Astrocyte (in vitro differentiated cells and primary cell): ENCODE measurements at regions not wholly inside any gene's neighbourhood (a gene's known extent, or its start where the extent isn't known, plus 50 kb on each side); places are given as distances from the start of the nearest gene placed in this dataset.

Experiments used
- DNase-seq: peaks from one replicate; pipeline ENCODE4 v3.0.0-alpha.2; 2010; ENCODE audit warnings: low read depth
- FAIRE-seq: peaks from 2 replicates; lab custom pipeline; 2011; peaks lifted over from hg19 to GRCh38; lab: Jason Lieb, UNC
- H2AFZ ChIP-seq: 2 replicates; pipeline ENCODE4 v1.6.0; 2012; ENCODE audit warnings: low read depth, low read length, inconsistent platforms
- H3K27ac ChIP-seq: 2 replicates; pipeline ENCODE4 v1.5.1; 2011; ENCODE audit warnings: low read depth, low read length, inconsistent platforms
- H3K27me3 ChIP-seq: 2 replicates; pipeline ENCODE4 v1.6.0; 2011; ENCODE audit warnings: low read length, inconsistent platforms; ENCODE audit not compliant: insufficient read depth
- H3K36me3 ChIP-seq: 2 replicates; pipeline ENCODE4 v1.5.1; 2011; ENCODE audit warnings: low read length, inconsistent platforms; ENCODE audit not compliant: insufficient read depth
- H3K4me1 ChIP-seq: 2 replicates; pipeline ENCODE4 v1.5.1; 2011; ENCODE audit warnings: low read length, inconsistent platforms; ENCODE audit not compliant: insufficient read depth
- H3K4me2 ChIP-seq: 2 replicates; pipeline ENCODE4 v1.6.0; 2012; ENCODE audit warnings: low read length, inconsistent platforms
- H3K4me3 ChIP-seq: 2 replicates; pipeline ENCODE4 v1.5.1; 2011; ENCODE audit warnings: low read depth, mild to moderate bottlenecking, low read length, inconsistent platforms; ENCODE audit not compliant: insufficient read depth
- H3K79me2 ChIP-seq: 2 replicates; pipeline ENCODE4 v1.6.0; 2012; ENCODE audit warnings: mild to moderate bottlenecking, low read length, inconsistent platforms; ENCODE audit not compliant: insufficient read depth
- H3K9ac ChIP-seq: 2 replicates; pipeline ENCODE4 v1.6.0; 2012; ENCODE audit warnings: mild to moderate bottlenecking, low read length, inconsistent platforms
- H3K9me3 ChIP-seq: 2 replicates; pipeline ENCODE4 v1.5.1; 2012; ENCODE audit warnings: low read depth, mild to moderate bottlenecking, low read length, inconsistent platforms; ENCODE audit not compliant: insufficient read depth
- H4K20me1 ChIP-seq: 2 replicates; pipeline ENCODE4 v1.6.0; 2012; ENCODE audit warnings: low read length, inconsistent platforms; ENCODE audit not compliant: insufficient read depth
- H3K27ac Mint-ChIP-seq: one replicate; pipeline ENCODE4 v1.8.0; 2021; ENCODE audit warnings: mild to moderate bottlenecking, mixed read lengths; ENCODE audit not compliant: unreplicated experiment
- H3K27me3 Mint-ChIP-seq: one replicate; pipeline ENCODE4 v1.8.0; 2021; ENCODE audit warnings: low read depth, mixed read lengths; ENCODE audit not compliant: unreplicated experiment
- H3K36me3 Mint-ChIP-seq: one replicate; pipeline ENCODE4 v1.8.0; 2021; ENCODE audit warnings: low read depth, mixed read lengths; ENCODE audit not compliant: unreplicated experiment
- H3K4me1 Mint-ChIP-seq: one replicate; pipeline ENCODE4 v1.8.0; 2021; ENCODE audit warnings: low read depth, mixed read lengths; ENCODE audit not compliant: unreplicated experiment
- H3K4me3 Mint-ChIP-seq: one replicate; pipeline ENCODE4 v1.8.0; 2021; ENCODE audit warnings: mild to moderate bottlenecking, moderate library complexity, mixed read lengths; ENCODE audit not compliant: unreplicated experiment
- H3K9me3 Mint-ChIP-seq: one replicate; pipeline ENCODE4 v1.8.0; 2021; ENCODE audit warnings: mild to moderate bottlenecking, mixed read lengths; ENCODE audit not compliant: unreplicated experiment
- EZH2 ChIP-seq: IDR thresholded peaks from 2 replicates; pipeline ENCODE4 v1.6.1; 2012; ENCODE audit warnings: mild to moderate bottlenecking, low read length, inconsistent platforms; ENCODE audit not compliant: insufficient read depth
- TF ChIP-seq, protein P1 (sequence below): IDR thresholded peaks from 2 replicates; pipeline ENCODE4 v1.5.1; 2011; ENCODE audit warnings: low read depth, mild to moderate bottlenecking, inconsistent platforms, low read length, moderate library complexity; ENCODE audit not compliant: insufficient read depth

DNA sequence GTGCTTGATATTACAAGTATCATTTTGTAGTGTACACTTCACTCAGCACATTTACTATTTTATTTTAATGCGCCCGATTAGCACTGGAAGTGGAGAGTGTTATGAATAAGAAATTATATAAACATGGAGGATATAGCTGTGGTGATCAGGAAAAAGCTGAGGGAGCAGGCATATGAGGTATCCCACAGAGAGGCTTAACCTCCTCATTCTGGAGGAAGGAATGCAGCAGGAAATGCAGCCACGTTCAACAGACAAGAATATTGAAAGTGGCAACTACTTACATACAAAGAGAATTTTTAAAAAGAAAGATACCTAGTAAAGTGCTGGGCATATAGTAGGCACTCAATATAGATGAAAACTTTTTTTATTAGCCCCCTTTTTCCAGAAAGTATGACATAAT is 166.0 kb upstream of the SATB1 start:
- Histone ChIP-seq H3K79me2 (no peaks in the 10 kb centered on the region), H2AFZ (no peak overlapping the region), H3K27ac (no peak overlapping the region), H3K36me3 (no peaks in the 10 kb centered on the region), H3K9ac (no peak overlapping the region), H3K4me3 (no peak overlapping the region), H4K20me1 (no peaks in the 10 kb centered on the region), H3K27me3 (no peaks in the 10 kb centered on the region), H3K9me3 (no peaks in the 10 kb centered on the region), H3K4me1 (no peaks in the 10 kb centered on the region), H3K4me2 (no peak overlapping the region)
- TF ChIP-seq EZH2: no peak
- TF ChIP-seq, protein P1, sequence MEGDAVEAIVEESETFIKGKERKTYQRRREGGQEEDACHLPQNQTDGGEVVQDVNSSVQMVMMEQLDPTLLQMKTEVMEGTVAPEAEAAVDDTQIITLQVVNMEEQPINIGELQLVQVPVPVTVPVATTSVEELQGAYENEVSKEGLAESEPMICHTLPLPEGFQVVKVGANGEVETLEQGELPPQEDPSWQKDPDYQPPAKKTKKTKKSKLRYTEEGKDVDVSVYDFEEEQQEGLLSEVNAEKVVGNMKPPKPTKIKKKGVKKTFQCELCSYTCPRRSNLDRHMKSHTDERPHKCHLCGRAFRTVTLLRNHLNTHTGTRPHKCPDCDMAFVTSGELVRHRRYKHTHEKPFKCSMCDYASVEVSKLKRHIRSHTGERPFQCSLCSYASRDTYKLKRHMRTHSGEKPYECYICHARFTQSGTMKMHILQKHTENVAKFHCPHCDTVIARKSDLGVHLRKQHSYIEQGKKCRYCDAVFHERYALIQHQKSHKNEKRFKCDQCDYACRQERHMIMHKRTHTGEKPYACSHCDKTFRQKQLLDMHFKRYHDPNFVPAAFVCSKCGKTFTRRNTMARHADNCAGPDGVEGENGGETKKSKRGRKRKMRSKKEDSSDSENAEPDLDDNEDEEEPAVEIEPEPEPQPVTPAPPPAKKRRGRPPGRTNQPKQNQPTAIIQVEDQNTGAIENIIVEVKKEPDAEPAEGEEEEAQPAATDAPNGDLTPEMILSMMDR: no peak
- Mint-ChIP-seq H3K4me3 (no peak overlapping the region), H3K9me3 (no peaks in the 10 kb centered on the region), H3K27me3 (no peaks in the 10 kb centered on the region), H3K27ac (no peak overlapping the region), H3K36me3 (no peaks in the 10 kb centered on the region), H3K4me1 (no peaks in the 10 kb centered on the region)
- FAIRE-seq (no peak), DNase-seq (no peak)

DNA sequence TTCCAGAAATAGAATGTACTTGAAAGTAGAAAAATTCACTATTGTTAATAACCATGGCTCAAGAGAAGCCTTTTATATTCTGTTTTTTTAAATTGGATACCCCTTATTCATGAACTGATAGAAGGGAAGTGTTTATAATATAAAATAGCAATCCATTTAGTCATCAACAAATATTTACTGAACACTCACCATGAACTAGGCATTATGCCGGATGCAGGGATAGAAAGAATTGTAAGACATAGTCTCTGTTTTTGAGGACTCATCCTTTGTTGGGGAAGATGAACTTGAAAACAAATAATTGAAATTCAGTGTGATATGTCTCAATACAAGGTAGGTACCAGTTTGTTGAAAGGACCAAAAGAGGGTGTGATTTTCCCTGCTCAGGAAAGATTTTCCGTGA is 160.9 kb upstream of the SATB1 start:
- no peaks in the 10 kb centered on the region for H3K9me3 ChIP-seq
- no peaks in the 10 kb centered on the region for H3K36me3 Mint-ChIP-seq
- no peaks in the 10 kb centered on the region for H3K27me3 Mint-ChIP-seq
- H2AFZ ChIP-seq: no peak overlapping the region
- no peak overlapping the region for H3K27ac Mint-ChIP-seq
- no peaks in the 10 kb centered on the region for H3K27me3 ChIP-seq
- no peaks in the 10 kb centered on the region for H3K4me1 Mint-ChIP-seq
- TF ChIP-seq EZH2: no peak
- TF ChIP-seq, protein P1: no peak
- no peak overlapping the region for H3K4me3 ChIP-seq
- no peaks in the 10 kb centered on the region for H4K20me1 ChIP-seq
- H3K9me3 Mint-ChIP-seq: no peaks in the 10 kb centered on the region
- FAIRE-seq: no peak
- H3K4me1 ChIP-seq: no peaks in the 10 kb centered on the region
- H3K4me2 ChIP-seq: no peak overlapping the region
- no peak overlapping the region for H3K9ac ChIP-seq
- no peak overlapping the region for H3K4me3 Mint-ChIP-seq
- no peaks in the 10 kb centered on the region for H3K79me2 ChIP-seq
- H3K36me3 ChIP-seq: no peaks in the 10 kb centered on the region
- no peak for DNase-seq
- no peak overlapping the region for H3K27ac ChIP-seq

DNA sequence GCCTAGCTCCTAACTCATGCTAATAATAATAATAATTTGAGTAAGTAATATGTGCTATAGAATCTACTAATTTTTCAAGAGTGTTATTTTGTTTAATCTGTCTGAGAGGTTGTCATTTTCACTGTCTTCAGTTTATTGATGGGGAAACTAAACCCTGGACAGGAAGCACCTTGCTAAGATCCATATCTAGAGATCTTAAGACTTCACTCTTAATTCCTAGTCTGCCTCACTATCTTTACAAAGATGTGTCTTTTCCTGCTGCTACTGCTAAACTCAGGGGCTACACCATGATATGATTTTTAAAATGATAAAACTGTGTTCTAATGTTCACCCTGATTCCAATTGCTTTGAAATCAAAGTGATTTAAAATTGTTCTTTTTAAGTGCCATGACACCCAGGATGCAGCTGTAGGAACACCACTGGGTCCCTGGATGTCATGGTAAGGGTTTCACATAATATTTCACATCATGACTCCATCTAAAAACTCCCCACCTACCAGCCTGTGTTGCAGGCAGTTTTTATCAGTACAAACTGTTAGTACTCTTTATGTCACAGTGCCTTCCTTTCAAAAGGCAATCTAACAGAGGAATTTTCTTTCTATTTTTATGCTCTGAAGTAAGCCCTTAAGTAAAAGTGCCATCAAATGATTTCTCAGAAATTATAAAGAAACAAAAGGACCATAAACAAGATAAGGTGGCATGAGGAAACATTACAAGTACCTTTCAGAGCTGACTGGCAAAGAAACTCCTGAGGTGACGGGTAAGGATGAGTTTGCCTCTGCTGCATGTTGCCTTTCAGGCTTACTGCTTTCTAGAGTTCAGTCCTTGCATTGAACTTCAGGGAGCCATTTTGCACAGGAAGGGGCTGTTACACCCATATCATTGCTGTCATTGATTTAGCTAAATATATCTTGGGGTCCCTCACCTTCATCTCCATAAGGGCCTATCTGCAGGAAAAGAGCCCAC is 160.1 kb upstream of the SATB1 start:
- Mint-ChIP-seq H3K4me1 (no peaks in the 10 kb centered on the region), H3K36me3 (no peaks in the 10 kb centered on the region), H3K27ac (no peak overlapping the region), H3K4me3 (no peak overlapping the region), H3K27me3 (no peaks in the 10 kb centered on the region), H3K9me3 (no peaks in the 10 kb centered on the region)
- Histone ChIP-seq H3K27ac (no peak overlapping the region), H3K27me3 (no peaks in the 10 kb centered on the region), H3K4me1 (no peaks in the 10 kb centered on the region), H4K20me1 (no peaks in the 10 kb centered on the region), H2AFZ (no peak overlapping the region), H3K9me3 (no peaks in the 10 kb centered on the region), H3K4me3 (no peak overlapping the region), H3K79me2 (no peaks in the 10 kb centered on the region), H3K36me3 (no peaks in the 10 kb centered on the region), H3K4me2 (no peak overlapping the region), H3K9ac (no peak overlapping the region)
- TF ChIP-seq, protein P1: no peak
- TF ChIP-seq EZH2: no peak
- no peak for DNase-seq
- FAIRE-seq: no peak
